ENCODE measurements at regions not wholly inside any gene's neighbourhood (a gene's known extent, or its start where the extent isn't known, plus 50 kb on each side); places are given as distances from the start of the nearest gene placed in this dataset.

DNA sequence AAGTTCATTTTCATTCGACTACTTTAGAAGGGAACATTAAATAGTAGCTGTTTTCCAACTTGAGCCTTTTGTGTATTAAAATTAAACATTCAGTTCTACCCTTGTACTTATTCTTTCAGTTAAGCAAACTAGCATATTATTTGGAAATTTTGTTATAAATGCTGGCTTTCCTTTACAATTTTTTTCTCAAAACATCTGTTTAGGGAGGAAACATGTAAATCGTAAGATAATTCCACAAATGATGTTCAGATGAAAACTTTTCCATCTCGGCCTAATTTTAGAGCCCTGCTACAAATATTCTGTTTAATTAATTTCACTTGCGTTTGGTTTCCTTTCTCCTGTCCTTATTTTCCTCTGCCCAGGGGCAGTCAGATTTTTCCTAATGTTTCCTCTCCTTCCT is 476.2 kb upstream of the RGMA start:
- Mint-ChIP-seq H3K36me3 (ENCODE audit: low read depth) (no peaks in the 10 kb centered on the region), H3K9me3 (no peaks in the 10 kb centered on the region), H3K4me1 (peaks cover 8% of the 10 kb centered on the region), H3K4me3 (no peak overlapping the region), H3K27me3 (ENCODE audit: low read depth, poor library complexity) (peaks cover 11% of the 10 kb centered on the region), H3K27ac (no peak overlapping the region)
- no peak for DNase-seq
- TF ChIP-seq, protein P1, sequence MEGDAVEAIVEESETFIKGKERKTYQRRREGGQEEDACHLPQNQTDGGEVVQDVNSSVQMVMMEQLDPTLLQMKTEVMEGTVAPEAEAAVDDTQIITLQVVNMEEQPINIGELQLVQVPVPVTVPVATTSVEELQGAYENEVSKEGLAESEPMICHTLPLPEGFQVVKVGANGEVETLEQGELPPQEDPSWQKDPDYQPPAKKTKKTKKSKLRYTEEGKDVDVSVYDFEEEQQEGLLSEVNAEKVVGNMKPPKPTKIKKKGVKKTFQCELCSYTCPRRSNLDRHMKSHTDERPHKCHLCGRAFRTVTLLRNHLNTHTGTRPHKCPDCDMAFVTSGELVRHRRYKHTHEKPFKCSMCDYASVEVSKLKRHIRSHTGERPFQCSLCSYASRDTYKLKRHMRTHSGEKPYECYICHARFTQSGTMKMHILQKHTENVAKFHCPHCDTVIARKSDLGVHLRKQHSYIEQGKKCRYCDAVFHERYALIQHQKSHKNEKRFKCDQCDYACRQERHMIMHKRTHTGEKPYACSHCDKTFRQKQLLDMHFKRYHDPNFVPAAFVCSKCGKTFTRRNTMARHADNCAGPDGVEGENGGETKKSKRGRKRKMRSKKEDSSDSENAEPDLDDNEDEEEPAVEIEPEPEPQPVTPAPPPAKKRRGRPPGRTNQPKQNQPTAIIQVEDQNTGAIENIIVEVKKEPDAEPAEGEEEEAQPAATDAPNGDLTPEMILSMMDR (IDR thresholded peaks at IDR 0.05), result no peak

DNA sequence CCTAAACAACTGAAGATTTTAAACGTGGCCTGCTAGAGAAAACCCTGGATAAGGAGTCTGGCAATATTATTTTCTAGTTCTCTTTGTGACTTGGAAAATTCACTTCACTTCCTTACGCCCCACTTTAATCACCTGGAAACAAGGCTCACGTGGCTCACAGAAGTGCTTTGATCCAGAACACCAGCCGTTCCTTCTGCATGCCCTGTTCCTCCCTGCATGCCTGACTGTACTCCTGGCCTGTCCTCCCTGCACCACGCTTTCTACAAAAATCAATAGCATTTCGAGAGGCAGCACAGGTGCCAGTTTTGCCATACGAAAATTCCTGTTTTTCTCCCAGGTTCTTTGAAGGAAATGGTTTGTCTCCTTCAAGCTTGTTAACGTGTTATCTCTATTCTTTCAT is 474.2 kb upstream of the RGMA start:
- TF ChIP-seq, protein P1 (IDR thresholded peaks at IDR 0.05), result no peak
- Mint-ChIP-seq H3K9me3 (peaks cover 4% of the 10 kb centered on the region), H3K4me3 (no peak overlapping the region), H3K27me3 (ENCODE audit: low read depth, poor library complexity) (peaks cover 14% of the 10 kb centered on the region), H3K4me1 (peaks cover 8% of the 10 kb centered on the region), H3K27ac (no peak overlapping the region), H3K36me3 (ENCODE audit: low read depth) (no peaks in the 10 kb centered on the region)
- DNase-seq, result no peak

DNA sequence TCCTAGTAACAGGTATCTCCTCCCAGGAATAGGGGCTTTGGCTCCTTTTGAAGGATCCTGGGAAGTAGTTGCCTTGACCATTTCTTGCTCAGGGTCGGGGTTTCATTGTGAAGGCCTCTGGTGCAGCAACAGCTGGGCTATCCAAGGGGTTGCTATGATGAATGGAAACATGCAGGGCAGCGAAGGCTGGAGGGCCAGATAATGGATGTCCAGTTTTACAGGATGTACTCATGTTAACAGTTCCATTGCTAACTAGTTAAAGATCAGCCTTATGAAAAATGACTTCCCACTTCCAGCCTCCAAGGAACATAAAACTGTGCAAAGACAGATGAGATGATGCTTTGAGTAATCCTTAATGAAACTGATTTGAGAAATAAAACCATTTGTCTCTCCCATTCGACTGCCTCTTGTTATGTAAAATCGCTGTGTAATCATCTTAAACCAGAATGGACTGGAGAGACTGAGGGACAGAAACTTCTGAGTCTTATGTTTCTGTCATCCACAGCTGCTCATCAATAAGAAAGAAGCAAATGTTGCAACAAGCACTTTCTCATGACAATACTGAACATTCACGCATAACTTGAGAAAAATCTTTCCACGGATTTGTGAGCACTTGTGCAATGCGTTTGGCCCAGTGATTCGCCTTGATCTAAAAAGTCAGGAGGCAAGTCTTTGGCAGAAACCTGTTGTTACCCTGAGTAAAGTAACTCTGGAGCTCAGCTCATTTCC is 473.5 kb upstream of the RGMA start:
- Mint-ChIP-seq H3K4me1 (peaks cover 8% of the 10 kb centered on the region), H3K27me3 (ENCODE audit: low read depth, poor library complexity) (peaks cover 14% of the 10 kb centered on the region), H3K36me3 (ENCODE audit: low read depth) (no peaks in the 10 kb centered on the region), H3K4me3 (no peak overlapping the region), H3K9me3 (peaks cover 4% of the 10 kb centered on the region), H3K27ac (no peak overlapping the region)
- TF ChIP-seq, protein P1 (IDR thresholded peaks at IDR 0.05), result no peak
- DNase-seq, result no peak

DNA sequence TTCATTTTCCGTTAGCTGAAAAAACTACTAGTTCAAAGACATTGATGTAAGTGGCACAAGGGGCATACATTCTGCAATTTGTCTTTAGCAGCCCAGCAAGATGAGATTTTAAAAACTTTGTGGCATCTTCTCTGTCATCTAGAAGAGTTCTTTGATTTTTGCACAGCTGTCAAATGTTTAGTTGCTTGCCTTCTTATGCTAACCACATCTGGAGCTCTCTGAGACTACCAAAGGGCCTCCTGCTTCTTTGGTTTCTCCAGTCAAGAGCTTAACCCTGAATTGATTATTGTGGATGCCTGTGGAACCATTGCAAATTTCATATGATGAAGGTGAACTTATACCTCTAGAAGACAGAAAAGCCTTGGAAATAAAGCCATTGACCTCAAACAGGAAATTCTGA is 468.7 kb upstream of the RGMA start:
- H3K4me3 Mint-ChIP-seq, result no peak overlapping the region
- H3K27ac Mint-ChIP-seq, result no peak overlapping the region
- H3K9me3 Mint-ChIP-seq, result peaks cover 4% of the 10 kb centered on the region
- no peaks in the 10 kb centered on the region for H3K4me1 Mint-ChIP-seq
- TF ChIP-seq, protein P1 (IDR thresholded peaks at IDR 0.05), result no peak
- no peak for DNase-seq
- no peaks in the 10 kb centered on the region for H3K36me3 Mint-ChIP-seq (ENCODE audit: low read depth)
- peaks cover 9% of the 10 kb centered on the region for H3K27me3 Mint-ChIP-seq (ENCODE audit: low read depth, poor library complexity)

DNA sequence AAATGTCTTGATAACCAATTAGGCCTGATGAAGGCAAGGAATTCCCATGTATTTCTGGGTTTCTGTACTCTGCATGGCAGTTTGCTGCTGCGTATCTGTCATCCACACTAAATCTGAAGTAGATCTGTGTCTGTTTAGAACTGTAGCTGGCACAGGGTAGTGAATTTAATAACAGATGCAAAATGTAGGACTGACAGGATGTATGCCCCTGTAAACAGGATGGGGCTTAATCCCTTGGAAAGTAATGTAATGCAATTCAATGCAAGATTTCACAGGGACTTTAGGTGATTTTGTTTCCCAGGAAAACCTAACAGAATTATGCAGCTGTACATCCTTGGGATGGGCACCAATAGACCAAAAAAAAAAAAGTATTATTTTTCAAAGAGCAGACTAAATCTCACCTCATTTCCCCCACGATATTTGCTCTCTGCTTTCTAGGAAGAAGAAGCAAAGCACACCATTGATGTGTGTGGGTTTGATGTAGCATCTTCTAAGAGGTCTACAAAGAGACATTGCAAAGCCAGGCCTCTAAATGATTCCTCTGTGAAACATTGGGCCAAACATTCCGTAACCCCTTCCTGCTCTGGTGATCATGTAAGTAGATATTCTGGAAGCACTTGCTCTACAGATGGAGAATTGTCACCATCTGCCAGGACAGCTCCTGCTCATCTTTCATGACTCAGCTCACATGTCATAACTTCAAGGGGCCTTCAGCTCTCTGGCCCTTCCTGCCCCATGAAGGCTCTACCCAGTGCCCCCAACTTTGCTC is 464.3 kb upstream of the RGMA start:
- Mint-ChIP-seq H3K27ac (no peak overlapping the region), H3K27me3 (ENCODE audit: low read depth, poor library complexity) (peaks cover 8% of the 10 kb centered on the region), H3K9me3 (peaks cover 5% of the 10 kb centered on the region), H3K4me3 (no peak overlapping the region), H3K36me3 (ENCODE audit: low read depth) (no peaks in the 10 kb centered on the region), H3K4me1 (no peaks in the 10 kb centered on the region)
- DNase-seq, result no peak
- TF ChIP-seq, protein P1 (IDR thresholded peaks at IDR 0.05), result no peak

Measured in nephron progenitor cell (in vitro differentiated cells).